Epidermal melanocyte (primary cell): ENCODE measurements at regions not wholly inside any gene's neighbourhood (a gene's known extent, or its start where the extent isn't known, plus 50 kb on each side); places are given as distances from the start of the nearest gene placed in this dataset.

Experiments
- DNase-seq: peaks from one replicate; pipeline ENCODE4 v3.0.0; 2011; ENCODE audit warnings: low spot score; ENCODE audit not compliant: insufficient read length

GRCh38 chr1:37085393-37085792 lies 51.1 kb upstream of the GRIK3 start:
- no peak for DNase-seq

- no peak for DNase-seq
Observed at GRCh38 chr1:37089750-37090149, 55.4 kb upstream of the GRIK3 start.

GRCh38 chr1:37090671-37091070 lies 56.4 kb upstream of the GRIK3 start:
- no peak for DNase-seq

GRCh38 chr1:37092937-37093336 lies 58.6 kb upstream of the GRIK3 start:
- no peak for DNase-seq

- DNase-seq, result no peak
Observed at GRCh38 chr1:37094302-37094701, 60.0 kb upstream of the GRIK3 start.

GRCh38 chr1:37096523-37096922 lies 62.2 kb upstream of the GRIK3 start:
- DNase-seq, result no peak

- no peak for DNase-seq
Observed at GRCh38 chr1:37097731-37098130, 63.4 kb upstream of the GRIK3 start.

- DNase-seq, result no peak
Observed at GRCh38 chr1:37098237-37098636, 63.9 kb upstream of the GRIK3 start.

GRCh38 chr1:37100310-37100709 lies 66.0 kb upstream of the GRIK3 start:
- DNase-seq, result no peak

GRCh38 chr1:37102656-37103382 lies 68.5 kb upstream of the GRIK3 start:
- DNase-seq, result no peak

GRCh38 chr1:37105911-37106310 lies 71.6 kb upstream of the GRIK3 start:
- DNase-seq, result no peak

GRCh38 chr1:37107153-37107907 lies 73.0 kb upstream of the GRIK3 start:
- no peak for DNase-seq

GRCh38 chr1:37108596-37109188 lies 74.4 kb upstream of the GRIK3 start:
- no peak for DNase-seq

- no peak for DNase-seq
Observed at GRCh38 chr1:37112430-37112829, 78.1 kb upstream of the GRIK3 start.

GRCh38 chr1:37113285-37113997 lies 79.1 kb upstream of the GRIK3 start:
- DNase-seq, result no peak

GRCh38 chr1:37118790-37119189 lies 84.5 kb upstream of the GRIK3 start:
- DNase-seq, result no peak

GRCh38 chr1:37120279-37120678 lies 86.0 kb upstream of the GRIK3 start:
- DNase-seq, result no peak

- peak; percentile 30 for DNase-seq
Observed at GRCh38 chr1:37123276-37124115, 89.2 kb upstream of the GRIK3 start.

- no peak for DNase-seq
Observed at GRCh38 chr1:37124501-37124900, 90.2 kb upstream of the GRIK3 start.

GRCh38 chr1:37125295-37125694 lies 91.0 kb upstream of the GRIK3 start:
- DNase-seq, result no peak

- DNase-seq, result no peak
Observed at GRCh38 chr1:37127254-37127748, 93.0 kb upstream of the GRIK3 start.
